Non-pigmented ciliary epithelial cell (primary cell): ENCODE measurements at regions not wholly inside any gene's neighbourhood (a gene's known extent, or its start where the extent isn't known, plus 50 kb on each side); places are given as distances from the start of the nearest gene placed in this dataset.

Source experiments
- DNase-seq: peaks from one replicate; pipeline ENCODE4 v3.0.0-alpha.2; 2010; ENCODE audit warnings: low read depth

GRCh38 chr4:130183096-130183495 lies 1087.1 kb downstream of the C4orf33 start:
- DNase-seq, result no peak

DNA sequence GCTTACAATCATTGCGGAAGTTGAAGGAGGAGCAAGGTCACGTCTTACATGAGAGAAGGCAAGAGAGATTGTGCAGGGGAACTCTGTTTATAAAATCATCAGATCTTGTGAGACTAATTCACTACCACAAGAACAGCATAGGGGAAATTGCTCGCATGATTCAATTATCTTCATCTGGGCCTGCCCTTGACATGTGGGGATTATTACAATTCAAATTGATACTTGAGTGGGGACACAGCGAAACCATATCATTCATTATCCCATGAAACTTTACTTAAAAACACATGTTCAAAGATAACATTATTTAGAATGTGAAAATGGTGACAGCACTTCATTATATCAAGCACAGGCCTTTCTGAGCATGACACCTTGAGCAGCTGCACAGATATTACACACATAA lies 1087.8 kb downstream of the C4orf33 start:
- DNase-seq, result no peak

DNA sequence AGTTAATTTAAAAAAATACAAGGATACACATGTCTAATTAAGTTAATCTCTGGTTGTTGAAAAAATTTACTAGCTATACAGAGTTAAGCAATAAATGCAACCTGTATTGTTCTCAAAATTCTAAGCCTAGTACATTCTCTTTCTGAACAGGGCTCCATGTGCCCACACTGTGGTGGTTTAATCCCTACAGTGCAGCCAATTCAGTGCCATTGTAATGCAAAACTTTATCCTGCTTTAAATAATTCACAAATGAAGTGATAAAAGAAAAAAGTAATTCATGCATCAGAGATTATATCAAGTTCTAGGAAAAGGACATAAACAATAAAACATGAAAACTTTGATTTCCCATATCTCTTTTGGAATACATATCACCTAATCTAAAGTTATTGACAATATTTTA lies 1089.2 kb downstream of the C4orf33 start:
- no peak for DNase-seq

GRCh38 chr4:130186931-130187330 lies 1091.0 kb downstream of the C4orf33 start:
- no peak for DNase-seq

DNA sequence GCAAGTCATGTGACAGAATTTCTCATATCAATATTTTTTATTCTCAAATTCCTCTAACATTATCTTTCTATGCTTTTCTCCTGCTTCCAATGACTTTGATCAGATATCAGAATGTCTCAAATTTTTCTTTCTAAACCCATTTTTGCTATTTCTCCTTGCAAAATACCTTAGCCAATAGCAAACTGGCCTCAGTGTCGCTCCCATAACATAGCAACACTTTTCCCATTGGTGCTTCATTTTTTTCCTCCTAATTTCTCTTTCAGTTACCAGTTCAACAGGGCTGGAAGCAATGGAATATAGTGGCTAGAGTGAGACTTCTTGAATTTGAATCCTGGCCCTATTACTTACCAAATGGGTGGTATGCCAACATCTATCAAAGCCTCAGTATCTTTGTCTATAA lies 1091.6 kb downstream of the C4orf33 start:
- DNase-seq, result no peak

DNA sequence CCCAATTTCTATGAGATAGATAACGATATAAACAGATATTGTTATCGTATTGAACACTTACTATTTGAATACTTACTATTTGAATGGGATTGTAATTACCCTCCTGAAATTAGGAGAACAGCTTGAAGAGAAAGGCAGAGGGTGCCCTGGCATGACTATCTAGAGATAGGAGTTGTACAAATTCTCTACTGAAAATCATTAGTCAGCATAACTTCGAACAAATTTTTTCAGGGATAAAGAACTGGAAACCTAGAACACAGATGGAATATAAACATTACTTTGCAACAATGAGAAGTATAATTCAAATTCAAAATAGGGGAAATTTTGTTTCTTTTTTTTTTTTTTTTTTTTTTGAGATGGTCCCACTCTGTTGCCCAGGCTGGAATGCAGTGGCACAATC lies 1096.8 kb downstream of the C4orf33 start:
- DNase-seq, result no peak

DNA sequence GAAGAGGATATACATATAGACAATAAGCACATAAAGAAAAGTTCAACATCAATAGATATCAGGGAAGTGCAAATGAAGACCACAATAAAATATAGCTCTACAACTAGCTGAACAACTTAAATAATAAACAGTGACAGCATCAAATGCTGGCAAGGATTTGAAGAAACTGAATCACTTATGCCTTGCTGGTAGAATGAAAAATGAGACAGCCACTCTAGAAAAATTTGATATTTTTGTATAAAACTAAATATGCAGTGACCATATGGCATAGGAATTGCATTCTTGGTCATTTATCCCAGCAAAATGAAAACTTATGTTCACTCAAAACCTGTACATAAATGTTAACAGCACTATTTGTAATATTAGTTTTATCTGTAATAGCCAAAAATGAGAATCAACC lies 1102.0 kb downstream of the C4orf33 start:
- no peak for DNase-seq

- no peak for DNase-seq
Observed at GRCh38 chr4:130203571-130203970, 1107.6 kb downstream of the C4orf33 start.

DNA sequence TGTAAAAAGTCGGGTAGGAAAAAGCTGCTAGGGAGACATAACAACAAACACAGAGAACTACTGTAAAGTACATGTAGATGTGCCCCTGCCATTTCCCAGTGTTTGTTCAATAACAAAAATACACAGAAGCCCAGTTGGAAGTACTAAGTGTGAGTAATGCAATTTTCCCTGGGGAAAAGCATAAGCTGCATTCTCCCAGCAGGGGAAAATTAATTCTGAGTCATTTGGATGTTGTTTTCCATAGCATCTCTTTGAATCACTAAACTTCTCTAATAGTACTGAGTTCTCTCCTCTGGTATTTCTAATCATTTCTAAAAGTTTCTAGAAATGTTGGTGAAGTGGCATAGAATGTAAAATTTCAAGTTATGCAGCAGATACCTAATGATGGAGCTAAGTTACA lies 1114.9 kb downstream of the C4orf33 start:
- peak; percentile 3 for DNase-seq

DNA sequence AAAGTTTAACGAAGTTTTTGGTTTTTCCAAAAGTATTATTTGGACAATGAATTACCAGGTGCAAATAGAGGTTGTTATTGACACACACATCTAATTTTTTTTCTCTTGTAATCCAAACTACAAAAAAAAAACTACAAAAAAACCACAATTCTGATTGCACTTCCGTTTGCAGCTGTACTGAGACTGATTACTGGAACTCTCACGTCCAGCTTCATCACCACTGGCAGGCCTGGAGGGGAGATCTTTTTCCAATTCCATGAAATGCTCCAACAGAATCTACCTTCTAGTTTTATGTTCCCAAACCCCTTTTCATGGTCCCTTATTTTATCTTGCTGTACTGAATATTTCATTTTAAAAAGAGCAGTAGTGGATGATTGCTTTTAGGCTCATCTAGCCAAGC lies 1118.3 kb downstream of the C4orf33 start:
- DNase-seq, result no peak

GRCh38 chr4:130233377-130234047 lies 1137.6 kb downstream of the C4orf33 start:
- DNase-seq, result no peak

DNA sequence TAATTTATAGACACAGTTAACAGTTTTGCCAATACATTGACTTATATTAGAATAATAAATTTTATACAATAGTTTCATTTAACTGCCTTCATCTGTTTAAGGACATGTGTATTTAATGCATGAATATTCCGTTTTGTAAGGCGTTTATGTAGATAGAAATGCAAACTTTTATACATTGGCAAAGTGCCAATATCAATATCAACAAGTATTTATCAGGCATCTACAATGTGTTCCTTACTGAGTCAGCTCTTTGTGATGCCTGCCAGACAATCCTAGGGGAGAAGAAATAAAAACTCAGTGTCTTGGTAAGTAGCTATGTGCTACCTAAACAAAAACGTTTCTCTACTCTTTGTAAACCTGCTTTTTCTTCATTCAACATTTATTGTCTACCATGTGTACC lies 1142.2 kb downstream of the C4orf33 start:
- DNase-seq, result no peak

DNA sequence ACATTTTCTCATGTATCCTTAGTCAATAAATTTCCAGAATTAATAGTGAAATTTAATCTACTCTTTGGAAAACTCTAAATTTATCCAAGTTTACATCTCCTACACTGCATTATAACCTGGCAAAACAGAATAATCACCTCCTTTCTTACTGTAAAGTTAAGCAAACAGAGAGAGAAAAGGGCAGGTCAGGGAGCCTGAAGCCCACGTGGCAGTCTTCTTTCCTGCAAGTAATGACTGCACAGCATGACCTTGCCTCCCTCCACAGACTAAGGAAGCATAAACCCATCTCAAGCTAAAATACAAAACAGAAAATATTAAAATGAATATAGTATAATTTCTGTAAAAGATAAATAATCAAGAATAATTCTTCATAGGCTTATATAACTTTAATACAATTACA lies 1153.0 kb downstream of the C4orf33 start:
- no peak for DNase-seq

GRCh38 chr4:130257271-130257670 lies 1161.3 kb downstream of the C4orf33 start:
- DNase-seq, result peak; percentile 71

DNA sequence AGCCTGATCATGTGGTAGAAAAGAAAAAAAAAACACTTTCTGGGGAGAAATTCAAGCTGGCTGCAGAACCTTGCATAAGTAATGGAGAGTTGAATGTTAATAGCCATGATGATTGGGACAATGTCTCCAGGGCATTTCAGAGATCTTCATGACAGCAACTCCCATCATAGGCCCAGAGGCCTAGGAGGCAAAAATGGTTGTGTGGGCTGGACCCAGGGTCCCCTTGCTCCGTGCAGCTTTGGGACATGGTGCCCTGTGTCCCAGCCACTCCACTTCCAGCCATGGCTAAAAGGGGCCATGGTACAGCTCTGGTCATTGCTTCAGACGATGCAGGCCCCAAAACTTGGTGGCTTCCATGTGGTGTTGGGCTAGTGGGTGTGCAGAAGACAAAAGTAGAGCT lies 1170.9 kb downstream of the C4orf33 start:
- no peak for DNase-seq

GRCh38 chr4:130288576-130288975 lies 1192.6 kb downstream of the C4orf33 start:
- DNase-seq, result no peak

GRCh38 chr4:130293692-130294091 lies 1197.7 kb downstream of the C4orf33 start:
- no peak for DNase-seq

- DNase-seq, result no peak
Observed at GRCh38 chr4:130296448-130296847, 1200.5 kb downstream of the C4orf33 start.

DNA sequence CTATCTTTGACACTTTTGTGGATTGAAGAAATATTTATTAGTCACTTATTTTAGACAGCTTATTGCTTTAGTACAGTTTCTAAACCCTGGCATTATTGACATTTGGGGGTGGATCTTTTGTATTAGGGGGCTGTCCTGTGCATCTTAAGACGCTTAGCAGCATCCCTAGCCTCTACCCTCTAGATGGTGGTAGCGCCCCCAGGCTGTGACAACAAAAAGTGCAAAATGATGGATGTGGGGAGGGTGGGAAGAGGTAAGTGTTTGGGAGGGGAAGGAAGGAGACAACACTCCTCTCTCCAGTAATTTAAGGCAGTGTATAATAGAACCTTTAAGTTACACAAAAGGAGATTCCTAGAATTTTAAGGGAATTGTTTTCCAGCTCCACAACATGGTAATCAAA lies 1210.6 kb downstream of the C4orf33 start:
- no peak for DNase-seq

GRCh38 chr4:130309221-130309620 lies 1213.3 kb downstream of the C4orf33 start:
- DNase-seq, result no peak

GRCh38 chr4:130322439-130322838 lies 1226.5 kb downstream of the C4orf33 start:
- DNase-seq, result no peak

DNA sequence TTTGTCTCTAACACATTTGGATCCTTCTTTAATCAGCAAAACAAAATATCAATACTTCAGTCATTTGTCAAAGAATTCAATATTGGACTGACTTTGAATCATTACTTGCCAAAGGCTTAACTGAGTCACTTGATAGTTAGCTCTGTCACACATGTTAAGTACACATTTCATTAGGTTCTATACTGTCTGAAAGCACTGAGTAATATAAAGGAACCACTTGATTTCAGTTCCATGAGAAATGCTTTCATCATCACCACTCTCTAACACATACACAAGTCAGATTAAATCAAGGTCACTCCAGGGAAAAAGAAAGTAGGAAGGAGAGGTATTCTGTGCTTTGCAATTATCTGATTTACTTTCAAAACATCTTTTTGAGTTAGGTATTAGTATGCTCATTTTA lies 1233.1 kb downstream of the C4orf33 start:
- no peak for DNase-seq

DNA sequence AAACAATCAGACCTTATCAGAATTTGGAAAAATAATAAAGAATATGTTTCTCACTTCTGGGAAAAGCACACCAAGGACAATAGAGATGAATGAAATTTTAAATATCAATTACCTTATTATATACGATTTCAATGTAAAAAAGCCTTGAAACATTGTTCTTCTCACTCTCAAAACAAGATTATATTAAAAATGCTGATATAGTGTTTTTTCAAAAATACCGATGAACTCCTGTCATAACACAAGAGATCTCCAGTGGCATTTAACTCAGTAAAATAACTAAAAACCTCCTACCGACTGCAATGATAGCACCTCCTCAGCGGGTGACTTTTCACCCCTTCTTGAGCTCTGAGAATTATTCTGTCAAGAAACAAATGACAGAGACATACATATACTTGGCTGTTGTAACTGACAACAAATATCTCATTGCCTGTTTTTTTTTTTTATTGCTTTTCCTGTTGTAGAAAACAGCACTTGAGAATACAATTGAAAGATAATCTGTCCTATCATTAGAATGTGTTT lies 1237.3 kb downstream of the C4orf33 start:
- no peak for DNase-seq

DNA sequence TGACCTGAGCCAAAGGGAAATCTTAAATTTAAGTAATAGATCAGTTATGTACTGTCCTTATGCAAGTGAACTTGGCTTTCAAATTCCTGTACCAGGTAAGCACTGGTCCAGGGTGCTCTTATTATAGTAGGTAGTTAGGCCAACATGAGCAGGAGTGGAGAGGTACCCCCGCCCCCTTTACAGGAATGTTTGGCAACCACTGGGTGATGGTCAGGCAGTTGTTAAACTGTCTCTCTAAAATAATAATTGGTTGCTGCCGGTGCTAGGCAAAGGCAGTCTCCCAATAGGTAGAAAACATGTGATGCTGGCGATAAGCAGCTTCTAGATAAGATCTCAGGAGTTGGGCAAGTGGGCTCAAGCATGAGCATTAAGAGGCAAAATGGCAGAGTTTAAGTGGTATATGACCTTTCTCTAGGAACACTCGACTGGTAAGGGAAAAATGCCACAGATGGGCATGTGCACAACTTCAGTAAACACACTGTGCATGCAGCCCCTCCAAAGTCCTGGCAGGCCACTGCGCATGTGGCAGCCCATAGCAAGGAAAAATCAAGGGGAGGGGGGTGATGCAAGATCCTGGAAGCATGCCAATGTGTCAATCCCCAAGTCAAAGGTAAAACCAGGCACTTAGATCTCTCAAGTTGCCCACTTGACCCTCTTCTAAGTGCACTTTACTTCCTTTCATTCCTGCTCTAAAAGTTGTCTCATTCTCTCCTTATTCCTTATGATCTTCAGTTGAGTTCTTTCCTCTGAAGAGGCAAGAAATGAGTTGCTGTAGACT lies 1239.7 kb downstream of the C4orf33 start:
- DNase-seq, result no peak
